ENCODE measurements at regions not wholly inside any gene's neighbourhood (a gene's known extent, or its start where the extent isn't known, plus 50 kb on each side); places are given as distances from the start of the nearest gene placed in this dataset.

DNA sequence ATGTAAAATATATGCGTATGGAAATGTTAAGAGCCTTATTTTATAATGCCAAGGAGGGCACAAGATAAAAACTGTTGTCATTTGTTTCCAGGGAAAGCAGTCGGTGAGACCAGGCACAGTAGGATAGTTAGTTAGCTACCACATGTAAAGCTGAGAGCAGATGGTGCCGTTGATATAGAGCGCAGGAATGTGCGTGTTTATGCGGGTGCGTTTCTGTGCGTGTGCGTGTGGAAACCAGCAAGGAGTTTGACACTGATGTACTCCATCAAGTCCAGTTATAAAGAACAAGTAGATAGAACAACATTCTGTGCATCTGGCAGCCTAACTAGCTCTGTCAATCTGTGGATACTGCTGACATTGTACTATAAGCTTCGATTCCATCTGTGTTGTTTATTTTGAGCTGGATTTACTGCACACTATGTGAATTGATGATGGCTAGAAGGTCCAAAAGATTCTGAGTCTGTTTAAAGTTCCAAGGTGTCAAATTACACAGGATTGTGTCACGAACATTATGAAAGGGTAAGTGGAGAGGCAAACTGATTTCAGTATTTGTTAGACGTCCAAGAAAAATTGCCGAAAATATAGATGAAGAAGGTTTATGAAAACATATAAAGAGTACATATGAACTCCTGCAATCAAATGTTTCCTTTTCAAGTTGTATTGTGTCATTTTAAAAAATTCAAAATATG lies 494.9 kb upstream of the MEF2C start:
- intact Hi-C loops (cut with micrococcal nuclease), result no loop called here

DNA sequence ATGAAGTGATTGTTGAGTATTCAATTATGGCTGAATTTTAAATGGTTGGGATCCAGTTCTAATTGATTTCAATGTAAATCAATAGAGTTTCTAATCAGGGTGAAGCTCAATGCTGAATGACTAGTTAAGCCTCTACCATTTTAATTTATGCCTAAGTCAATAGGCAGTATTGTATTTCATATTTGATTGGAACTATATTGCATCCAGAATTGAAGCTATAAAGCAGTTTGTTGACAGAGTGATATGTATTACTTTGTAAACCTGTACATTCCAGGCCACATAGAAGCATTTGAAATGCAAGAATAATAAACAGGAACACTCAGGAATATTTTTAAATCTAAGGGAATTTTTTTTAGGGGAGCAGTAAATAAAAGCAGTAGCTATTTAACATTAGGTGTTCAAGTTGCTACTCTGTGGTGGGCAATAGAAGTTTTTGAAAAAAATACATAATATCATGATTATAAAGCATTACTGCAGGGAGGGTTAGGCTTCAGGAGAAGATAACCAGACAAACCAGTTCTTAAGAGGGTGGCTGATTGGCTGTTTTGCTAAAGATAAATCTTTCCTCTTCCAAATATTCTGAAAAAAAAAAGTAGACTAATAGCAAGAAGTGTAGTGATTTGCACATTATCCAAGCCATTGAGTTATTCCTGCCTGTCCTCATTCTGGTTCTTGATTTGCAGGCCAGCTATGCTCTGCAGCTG lies 492.0 kb upstream of the MEF2C start:
- TF ChIP-seq, protein P1, sequence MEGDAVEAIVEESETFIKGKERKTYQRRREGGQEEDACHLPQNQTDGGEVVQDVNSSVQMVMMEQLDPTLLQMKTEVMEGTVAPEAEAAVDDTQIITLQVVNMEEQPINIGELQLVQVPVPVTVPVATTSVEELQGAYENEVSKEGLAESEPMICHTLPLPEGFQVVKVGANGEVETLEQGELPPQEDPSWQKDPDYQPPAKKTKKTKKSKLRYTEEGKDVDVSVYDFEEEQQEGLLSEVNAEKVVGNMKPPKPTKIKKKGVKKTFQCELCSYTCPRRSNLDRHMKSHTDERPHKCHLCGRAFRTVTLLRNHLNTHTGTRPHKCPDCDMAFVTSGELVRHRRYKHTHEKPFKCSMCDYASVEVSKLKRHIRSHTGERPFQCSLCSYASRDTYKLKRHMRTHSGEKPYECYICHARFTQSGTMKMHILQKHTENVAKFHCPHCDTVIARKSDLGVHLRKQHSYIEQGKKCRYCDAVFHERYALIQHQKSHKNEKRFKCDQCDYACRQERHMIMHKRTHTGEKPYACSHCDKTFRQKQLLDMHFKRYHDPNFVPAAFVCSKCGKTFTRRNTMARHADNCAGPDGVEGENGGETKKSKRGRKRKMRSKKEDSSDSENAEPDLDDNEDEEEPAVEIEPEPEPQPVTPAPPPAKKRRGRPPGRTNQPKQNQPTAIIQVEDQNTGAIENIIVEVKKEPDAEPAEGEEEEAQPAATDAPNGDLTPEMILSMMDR (IDR thresholded peaks at IDR 0.05; ENCODE audit: borderline replicate concordance), result no peak
- Histone ChIP-seq H3K36me3 (no peaks in the 10 kb centered on the region), H3K27me3 (ENCODE audit: low read depth) (no peaks in the 10 kb centered on the region), H3K4me1 (no peaks in the 10 kb centered on the region), H3K27ac (replicated peaks) (no peak overlapping the region), H3K9me3 (replicated peaks) (peaks cover 4% of the 10 kb centered on the region), H3K4me3 (no peak overlapping the region)
- DNase-seq, result no peak
- intact Hi-C loops (cut with micrococcal nuclease), result no loop called here

More for the DNA sequence above, 494.9 kb upstream of the MEF2C start:
- Histone ChIP-seq H3K36me3 (no peaks in the 10 kb centered on the region), H3K27ac (replicated peaks) (no peak overlapping the region), H3K4me3 (no peak overlapping the region), H3K9me3 (replicated peaks) (no peaks in the 10 kb centered on the region), H3K27me3 (ENCODE audit: low read depth) (no peaks in the 10 kb centered on the region), H3K4me1 (no peaks in the 10 kb centered on the region)
- no peak for DNase-seq
- TF ChIP-seq, protein P1 (IDR thresholded peaks at IDR 0.05; ENCODE audit: borderline replicate concordance), result no peak

DNA sequence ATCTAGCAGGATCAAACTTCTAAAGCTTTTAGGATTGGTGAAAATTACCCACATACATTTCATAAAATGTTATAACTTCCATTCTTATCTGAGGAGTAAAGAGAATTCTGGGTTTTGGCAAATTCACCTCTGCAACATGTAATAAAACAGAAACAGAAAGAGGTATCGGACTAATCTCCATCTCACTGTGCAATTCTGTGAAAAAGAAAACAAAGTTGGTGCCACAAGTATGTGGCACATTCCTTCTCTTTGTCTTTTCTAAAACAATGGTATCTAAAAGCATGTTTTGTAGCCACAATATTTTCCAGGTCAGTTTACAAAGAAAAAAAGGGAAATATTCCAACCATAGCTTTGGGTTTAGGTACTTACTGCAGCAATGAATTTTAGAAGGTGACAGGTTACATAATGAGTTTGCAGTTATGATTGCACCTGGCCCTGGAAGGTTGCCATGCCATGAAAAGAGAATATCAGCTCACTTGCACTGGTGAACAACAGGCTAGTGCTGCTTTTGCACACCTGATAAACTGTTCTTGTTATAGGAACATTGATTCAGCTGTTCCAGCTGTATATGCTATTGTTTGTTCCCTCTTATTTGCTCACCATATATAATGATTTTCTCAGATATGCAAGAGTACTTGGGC lies 491.3 kb upstream of the MEF2C start:
- TF ChIP-seq, protein P1 (IDR thresholded peaks at IDR 0.05; ENCODE audit: borderline replicate concordance), result no peak
- Histone ChIP-seq H3K27me3 (ENCODE audit: low read depth) (no peaks in the 10 kb centered on the region), H3K4me3 (no peak overlapping the region), H3K4me1 (no peaks in the 10 kb centered on the region), H3K27ac (replicated peaks) (no peak overlapping the region), H3K36me3 (no peaks in the 10 kb centered on the region), H3K9me3 (replicated peaks) (peaks cover 11% of the 10 kb centered on the region)
- intact Hi-C loops (cut with micrococcal nuclease), result no loop called here
- DNase-seq, result no peak

DNA sequence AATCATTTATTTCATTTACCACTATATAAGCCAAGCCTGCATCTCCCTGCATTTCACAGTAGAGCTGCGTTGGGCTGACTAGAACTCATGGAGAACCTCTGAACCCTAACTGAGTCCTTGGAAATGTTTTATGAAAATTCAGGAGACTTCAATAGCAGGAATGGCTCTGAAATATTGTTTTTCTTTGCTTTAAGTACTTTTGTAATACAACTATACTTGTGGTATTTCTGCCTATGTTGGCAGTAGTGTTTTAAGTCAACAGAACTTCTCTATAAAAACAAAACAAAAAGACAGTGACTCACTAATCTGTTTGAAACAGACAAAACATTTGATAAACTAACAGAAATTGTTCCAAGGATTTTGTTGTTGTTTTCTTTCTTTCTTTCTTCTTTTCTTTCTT lies 489.2 kb upstream of the MEF2C start:
- H3K9me3 ChIP-seq (replicated peaks), result peaks cover 11% of the 10 kb centered on the region
- intact Hi-C loops (cut with micrococcal nuclease), result no loop called here
- no peak for DNase-seq
- H3K27me3 ChIP-seq (ENCODE audit: low read depth), result no peaks in the 10 kb centered on the region
- no peaks in the 10 kb centered on the region for H3K4me1 ChIP-seq
- no peaks in the 10 kb centered on the region for H3K36me3 ChIP-seq
- H3K27ac ChIP-seq (replicated peaks), result no peak overlapping the region
- TF ChIP-seq, protein P1 (IDR thresholded peaks at IDR 0.05; ENCODE audit: borderline replicate concordance), result no peak
- no peak overlapping the region for H3K4me3 ChIP-seq

DNA sequence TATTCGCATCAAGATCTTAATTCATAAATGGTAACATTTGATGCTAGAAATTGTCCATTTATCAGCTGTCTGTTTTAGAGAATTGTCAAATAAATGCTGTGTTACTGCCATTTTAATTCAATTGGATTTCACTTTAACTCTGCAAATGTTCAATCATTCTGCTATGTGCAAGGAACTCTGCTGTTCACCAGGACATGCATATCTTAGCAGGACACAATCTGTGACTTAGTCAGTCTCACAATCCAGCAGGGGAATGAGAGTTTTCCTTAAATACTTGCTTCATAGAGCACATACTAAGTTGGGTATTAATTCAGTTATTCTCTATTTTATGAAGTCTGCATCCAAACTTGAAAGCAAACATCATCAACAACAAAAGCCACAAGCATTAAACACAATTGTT lies 488.7 kb upstream of the MEF2C start:
- TF ChIP-seq, protein P1 (IDR thresholded peaks at IDR 0.05; ENCODE audit: borderline replicate concordance), result no peak
- intact Hi-C loops (cut with micrococcal nuclease), result no loop called here

More for the DNA sequence above, 488.7 kb upstream of the MEF2C start:
- DNase-seq, result no peak
- Histone ChIP-seq H3K27ac (replicated peaks) (no peak overlapping the region), H3K36me3 (no peaks in the 10 kb centered on the region), H3K27me3 (ENCODE audit: low read depth) (no peaks in the 10 kb centered on the region), H3K4me3 (no peak overlapping the region), H3K9me3 (replicated peaks) (peaks cover 11% of the 10 kb centered on the region), H3K4me1 (no peaks in the 10 kb centered on the region)

Measured in left ventricle myocardium inferior (tissue), 1 donor.